A673 (cell line): ENCODE measurements at regions not wholly inside any gene's neighbourhood (a gene's known extent, or its start where the extent isn't known, plus 50 kb on each side); places are given as distances from the start of the nearest gene placed in this dataset.

ENCODE experiments used
- BruUV-seq: library from RNA; stranded (reverse); fragments of 400-500 nt; replicated peaks from 2 replicates; lab custom pipeline; 2021; lab: Mats Ljungman, UMichigan
- CTCF ChIA-PET: fragments of 300-600 bp; sonication (Branson Sonifier 250); formaldehyde crosslinking; loops from one replicate; lab custom pipeline; 2022; ENCODE audit warnings: antibody characterized with exemption; lab: Charles Lee
- POLR2A ChIA-PET: fragments of 300-600 bp; sonication (Branson Sonifier 250); formaldehyde crosslinking; loops from one replicate; lab custom pipeline; 2022; ENCODE audit warnings: antibody characterized with exemption; ENCODE audit not compliant: low non-redundant PET; lab: Charles Lee
- DNase-seq: peaks from one replicate; pipeline ENCODE4 v3.0.0-alpha.2; 2015; ENCODE audit warnings: low spot score
- H3K27ac ChIP-seq: fragments of 200-600 bp; sonication (generic); 2 replicates; pipeline ENCODE4 v1.5.1; 2016; ENCODE audit warnings: mixed run types, low read depth, mild to moderate bottlenecking, mixed read lengths, antibody characterized with exemption, low read length; ENCODE audit not compliant: poor library complexity, severe bottlenecking
- H3K27me3 ChIP-seq: fragments of 200-600 bp; sonication (generic); replicated peaks from 2 replicates; pipeline ENCODE4 v1.6.1; 2017; ENCODE audit warnings: mixed run types, low read depth, mild to moderate bottlenecking, mixed read lengths, antibody characterized with exemption, low read length; ENCODE audit not compliant: insufficient read depth, poor library complexity
- H3K36me3 ChIP-seq: fragments of 200-600 bp; sonication (generic); 2 replicates; pipeline ENCODE4 v1.6.1; 2016; ENCODE audit warnings: mixed run types, mild to moderate bottlenecking, mixed read lengths, antibody characterized with exemption, low read length; ENCODE audit not compliant: insufficient read depth, poor library complexity, severe bottlenecking
- H3K4me1 ChIP-seq: fragments of 200-600 bp; sonication (generic); 2 replicates; pipeline ENCODE4 v1.6.1; 2017; ENCODE audit warnings: mixed run types, mild to moderate bottlenecking, mixed read lengths, antibody characterized with exemption, low read length; ENCODE audit not compliant: insufficient read depth, poor library complexity, severe bottlenecking
- H3K4me3 ChIP-seq: fragments of 200-600 bp; sonication (generic); 2 replicates; pipeline ENCODE4 v1.5.1; 2016; ENCODE audit warnings: low read depth, mixed run types, mild to moderate bottlenecking, mixed read lengths, low read length; ENCODE audit not compliant: poor library complexity, severe bottlenecking
- H3K9me3 ChIP-seq: fragments of 200-600 bp; sonication (generic); 2 replicates; pipeline ENCODE4 v1.6.1; 2016; ENCODE audit warnings: mixed run types, low read depth, mild to moderate bottlenecking, mixed read lengths, antibody characterized with exemption, low read length; ENCODE audit not compliant: poor library complexity, severe bottlenecking
- EZH2 ChIP-seq: fragments of 200-600 bp; sonication (generic); IDR thresholded peaks from 2 replicates; pipeline ENCODE4 v1.6.1; 2017; ENCODE audit warnings: borderline replicate concordance, low read depth, mild to moderate bottlenecking, mixed read lengths, antibody characterized with exemption, low read length; ENCODE audit not compliant: poor library complexity, severe bottlenecking
- intact Hi-C: fragments of 100-400 bp; cut with micrococcal nuclease; formaldehyde crosslinking; loops from one replicate; pipeline ENCODE4 v1.10.0; 2022; ENCODE audit not compliant: unreplicated experiment
- TF ChIP-seq, protein P1 (sequence below): fragments of 300-800, 200-600 bp; sonication (generic); conservative IDR thresholded peaks from 2 replicates; pipeline ENCODE4 v1.5.1; 2017; ENCODE audit warnings: low read depth, mild to moderate bottlenecking, antibody characterized with exemption, low read length, moderate library complexity, mixed read lengths

DNA sequence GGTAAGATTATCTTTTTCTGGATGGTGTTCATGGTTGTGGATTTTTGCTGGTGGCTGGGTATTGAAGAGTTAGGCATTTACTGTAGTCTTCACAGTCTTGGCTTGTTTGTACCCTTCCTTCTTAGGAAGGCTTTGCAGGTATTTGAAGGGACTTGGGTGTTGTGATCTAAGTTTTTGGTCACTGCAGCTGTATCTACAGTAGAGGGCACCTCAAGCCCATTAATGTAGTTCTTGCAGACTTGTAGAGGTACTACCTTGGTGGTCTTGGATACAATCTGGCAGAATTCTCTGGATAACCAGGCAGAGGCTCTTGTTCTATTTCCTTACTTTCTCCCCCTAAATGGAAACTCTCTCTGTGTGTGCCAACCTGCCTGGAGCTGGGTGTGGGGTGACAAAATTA lies 155.8 kb upstream of the BRINP3 start:
- TF ChIP-seq, protein P1, sequence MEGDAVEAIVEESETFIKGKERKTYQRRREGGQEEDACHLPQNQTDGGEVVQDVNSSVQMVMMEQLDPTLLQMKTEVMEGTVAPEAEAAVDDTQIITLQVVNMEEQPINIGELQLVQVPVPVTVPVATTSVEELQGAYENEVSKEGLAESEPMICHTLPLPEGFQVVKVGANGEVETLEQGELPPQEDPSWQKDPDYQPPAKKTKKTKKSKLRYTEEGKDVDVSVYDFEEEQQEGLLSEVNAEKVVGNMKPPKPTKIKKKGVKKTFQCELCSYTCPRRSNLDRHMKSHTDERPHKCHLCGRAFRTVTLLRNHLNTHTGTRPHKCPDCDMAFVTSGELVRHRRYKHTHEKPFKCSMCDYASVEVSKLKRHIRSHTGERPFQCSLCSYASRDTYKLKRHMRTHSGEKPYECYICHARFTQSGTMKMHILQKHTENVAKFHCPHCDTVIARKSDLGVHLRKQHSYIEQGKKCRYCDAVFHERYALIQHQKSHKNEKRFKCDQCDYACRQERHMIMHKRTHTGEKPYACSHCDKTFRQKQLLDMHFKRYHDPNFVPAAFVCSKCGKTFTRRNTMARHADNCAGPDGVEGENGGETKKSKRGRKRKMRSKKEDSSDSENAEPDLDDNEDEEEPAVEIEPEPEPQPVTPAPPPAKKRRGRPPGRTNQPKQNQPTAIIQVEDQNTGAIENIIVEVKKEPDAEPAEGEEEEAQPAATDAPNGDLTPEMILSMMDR: peak; percentile 51
- TF ChIP-seq EZH2: no peak
- intact Hi-C loops: loop anchor here (5.0 to 10.0 kb wide), 2 partner anchors 1374 to 1681 kb away; partner anchors contain the start of gene RGS21
- ChIA-PET CTCF (no interaction called here), POLR2A (no interaction called here)
- H3K27ac ChIP-seq: no peak overlapping the region
- no peaks in the 10 kb centered on the region for H3K27me3 ChIP-seq
- BruUV-seq: no TSS peak
- H3K36me3 ChIP-seq: no peaks in the 10 kb centered on the region
- H3K9me3 ChIP-seq: no peaks in the 10 kb centered on the region
- DNase-seq: peak; percentile 63
- H3K4me3 ChIP-seq: no peak overlapping the region
- H3K4me1 ChIP-seq: no peaks in the 10 kb centered on the region

DNA sequence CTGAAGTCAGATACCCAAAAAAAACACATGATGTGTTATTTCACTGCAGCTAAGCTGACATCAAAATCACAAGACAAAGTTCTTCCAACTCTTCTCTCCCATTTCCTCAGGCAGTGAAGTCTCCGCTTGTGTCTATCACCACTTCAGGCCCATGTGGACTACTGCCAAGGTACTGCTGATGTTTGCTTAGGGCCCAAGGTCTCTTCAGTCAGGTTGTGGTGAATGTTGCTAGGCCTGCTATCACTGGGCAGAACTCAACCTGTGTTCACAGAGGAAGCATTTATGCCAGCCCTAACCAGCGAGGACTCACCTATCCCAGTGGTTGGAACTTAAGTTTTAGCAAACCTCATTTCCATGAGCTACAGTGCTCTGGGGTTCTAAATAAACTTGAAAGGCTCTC lies 156.5 kb upstream of the BRINP3 start:
- Histone ChIP-seq H3K4me1 (no peaks in the 10 kb centered on the region), H3K27me3 (no peaks in the 10 kb centered on the region), H3K36me3 (no peaks in the 10 kb centered on the region), H3K9me3 (no peaks in the 10 kb centered on the region), H3K4me3 (no peak overlapping the region), H3K27ac (no peak overlapping the region)
- CTCF ChIA-PET: no interaction called here
- BruUV-seq: no TSS peak
- no peak for DNase-seq
- intact Hi-C loops: loop anchor here (2.0 to 10.0 kb wide), 3 partner anchors 189 to 1681 kb away; partner anchors contain the start of gene RGS21
- TF ChIP-seq, protein P1: no peak
- TF ChIP-seq EZH2: no peak
- POLR2A ChIA-PET: no interaction called here

DNA sequence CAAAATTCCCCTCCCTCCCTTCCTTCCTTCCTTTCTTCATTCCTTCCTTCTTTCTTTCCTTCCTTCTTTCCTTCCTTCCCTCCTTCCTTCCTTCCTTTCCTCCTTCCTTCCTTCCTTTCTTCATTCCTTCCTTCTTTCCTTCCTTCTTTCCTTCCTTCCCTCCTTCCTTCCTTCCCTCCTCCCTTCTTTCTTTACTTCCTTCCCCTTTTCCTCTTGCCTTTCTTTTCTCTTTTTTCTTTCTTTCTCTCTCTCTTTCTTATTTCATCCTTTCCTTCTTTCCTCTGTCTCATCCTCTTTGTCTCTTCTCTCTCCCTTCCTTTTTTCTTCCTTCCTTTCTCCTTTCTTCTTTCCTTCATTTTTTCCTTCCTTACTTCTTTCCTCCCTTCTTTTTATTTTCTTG lies 171.9 kb upstream of the BRINP3 start:
- CTCF ChIA-PET: no interaction called here
- no peak for TF ChIP-seq EZH2
- POLR2A ChIA-PET: no interaction called here
- BruUV-seq: no TSS peak
- H3K9me3 ChIP-seq: no peaks in the 10 kb centered on the region
- intact Hi-C loops: no loop called here
- no peak overlapping the region for H3K27ac ChIP-seq
- no peak overlapping the region for H3K4me3 ChIP-seq
- no peaks in the 10 kb centered on the region for H3K36me3 ChIP-seq
- H3K4me1 ChIP-seq: no peaks in the 10 kb centered on the region
- DNase-seq: no peak
- no peaks in the 10 kb centered on the region for H3K27me3 ChIP-seq

DNA sequence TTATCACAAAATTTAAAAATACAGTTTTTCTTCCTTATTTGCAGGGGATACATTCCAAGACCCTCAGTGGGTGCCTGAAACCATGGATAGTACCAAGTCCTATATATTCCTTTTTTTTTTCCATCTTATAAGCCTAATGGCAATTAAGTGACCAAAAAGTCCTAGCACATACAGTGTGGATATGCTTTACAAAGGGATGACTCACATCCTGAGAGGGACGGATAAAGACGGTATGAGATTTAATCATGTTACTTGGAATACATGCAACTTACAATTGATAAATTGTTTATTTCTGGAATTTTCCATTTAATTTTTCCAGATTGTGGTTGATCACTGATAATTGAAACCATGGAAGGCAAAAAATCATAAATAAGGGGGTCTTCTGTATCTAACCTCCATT lies 181.2 kb upstream of the BRINP3 start:
- peak; percentile 70 for DNase-seq

More for the DNA sequence above, 181.2 kb upstream of the BRINP3 start:
- no peak for TF ChIP-seq EZH2
- TF ChIP-seq, protein P1: no peak
- ChIA-PET CTCF (no interaction called here), POLR2A (no interaction called here)
- H3K4me3 ChIP-seq: no peak overlapping the region
- no peaks in the 10 kb centered on the region for H3K9me3 ChIP-seq
- intact Hi-C loops: no loop called here
- no peaks in the 10 kb centered on the region for H3K27me3 ChIP-seq
- BruUV-seq: no TSS peak
- H3K27ac ChIP-seq: no peak overlapping the region
- H3K4me1 ChIP-seq: no peaks in the 10 kb centered on the region
- H3K36me3 ChIP-seq: no peaks in the 10 kb centered on the region
